B cell (primary cell): ENCODE measurements at regions not wholly inside any gene's neighbourhood (a gene's known extent, or its start where the extent isn't known, plus 50 kb on each side); places are given as distances from the start of the nearest gene placed in this dataset.

ENCODE experiments used
- EZH2 ChIP-seq: IDR thresholded peaks from 2 replicates; pipeline ENCODE4 v1.6.1; 2012; ENCODE audit warnings: borderline replicate concordance, low read depth, mild to moderate bottlenecking, moderate library complexity, low read length; ENCODE audit not compliant: insufficient read depth, poor library complexity, severe bottlenecking
- TF ChIP-seq, protein P1 (sequence below): fragments of 200-600 bp; IDR thresholded peaks from one replicate; pipeline ENCODE4 v1.8.0; 2022; ENCODE audit warnings: antibody characterized with exemption, mild to moderate bottlenecking

DNA sequence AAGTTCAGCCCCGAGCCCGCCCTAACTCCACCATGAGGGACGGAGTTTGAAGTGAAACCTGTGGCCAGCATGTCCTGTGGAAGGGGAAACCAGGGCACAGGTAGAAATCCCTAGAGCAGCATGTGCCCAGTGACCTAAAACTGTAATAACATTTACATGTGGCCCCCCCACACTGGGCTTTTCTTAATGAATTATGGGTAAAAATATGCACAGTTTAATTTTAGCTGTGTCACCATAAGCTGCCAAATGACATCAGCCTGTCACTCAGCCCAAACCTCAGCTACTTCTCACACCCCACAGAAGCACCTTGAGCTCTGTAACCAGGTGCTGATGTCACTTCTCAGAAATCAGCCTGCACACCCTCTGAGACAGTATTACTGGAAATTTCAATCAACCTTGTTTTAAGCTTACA is 50.0 kb upstream of the SLC19A1 start:
- TF ChIP-seq, protein P1, sequence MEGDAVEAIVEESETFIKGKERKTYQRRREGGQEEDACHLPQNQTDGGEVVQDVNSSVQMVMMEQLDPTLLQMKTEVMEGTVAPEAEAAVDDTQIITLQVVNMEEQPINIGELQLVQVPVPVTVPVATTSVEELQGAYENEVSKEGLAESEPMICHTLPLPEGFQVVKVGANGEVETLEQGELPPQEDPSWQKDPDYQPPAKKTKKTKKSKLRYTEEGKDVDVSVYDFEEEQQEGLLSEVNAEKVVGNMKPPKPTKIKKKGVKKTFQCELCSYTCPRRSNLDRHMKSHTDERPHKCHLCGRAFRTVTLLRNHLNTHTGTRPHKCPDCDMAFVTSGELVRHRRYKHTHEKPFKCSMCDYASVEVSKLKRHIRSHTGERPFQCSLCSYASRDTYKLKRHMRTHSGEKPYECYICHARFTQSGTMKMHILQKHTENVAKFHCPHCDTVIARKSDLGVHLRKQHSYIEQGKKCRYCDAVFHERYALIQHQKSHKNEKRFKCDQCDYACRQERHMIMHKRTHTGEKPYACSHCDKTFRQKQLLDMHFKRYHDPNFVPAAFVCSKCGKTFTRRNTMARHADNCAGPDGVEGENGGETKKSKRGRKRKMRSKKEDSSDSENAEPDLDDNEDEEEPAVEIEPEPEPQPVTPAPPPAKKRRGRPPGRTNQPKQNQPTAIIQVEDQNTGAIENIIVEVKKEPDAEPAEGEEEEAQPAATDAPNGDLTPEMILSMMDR = no peak
- TF ChIP-seq EZH2 = no peak
